Osteocyte (in vitro differentiated cells): ENCODE measurements at regions not wholly inside any gene's neighbourhood (a gene's known extent, or its start where the extent isn't known, plus 50 kb on each side); places are given as distances from the start of the nearest gene placed in this dataset.

Source experiments
- DNase-seq: peaks from one replicate; pipeline ENCODE4 v3.0.0; 2021; ENCODE audit warnings: mixed read lengths; ENCODE audit not compliant: unreplicated experiment; ENCODE audit errors: extremely low spot score
- H3K27ac Mint-ChIP-seq: one replicate; pipeline ENCODE4 v1.8.0; 2021; ENCODE audit warnings: mild to moderate bottlenecking, mixed read lengths; ENCODE audit not compliant: unreplicated experiment
- H3K27me3 Mint-ChIP-seq: one replicate; pipeline ENCODE4 v1.8.0; 2021; ENCODE audit warnings: mixed read lengths; ENCODE audit not compliant: unreplicated experiment
- H3K36me3 Mint-ChIP-seq: one replicate; pipeline ENCODE4 v1.8.0; 2021; ENCODE audit warnings: mixed read lengths; ENCODE audit not compliant: unreplicated experiment
- H3K4me1 Mint-ChIP-seq: one replicate; pipeline ENCODE4 v1.8.0; 2021; ENCODE audit warnings: mixed read lengths; ENCODE audit not compliant: unreplicated experiment
- H3K4me3 Mint-ChIP-seq: one replicate; pipeline ENCODE4 v1.8.0; 2021; ENCODE audit warnings: mild to moderate bottlenecking, moderate library complexity, mixed read lengths; ENCODE audit not compliant: unreplicated experiment
- H3K9me3 Mint-ChIP-seq: one replicate; pipeline ENCODE4 v1.8.0; 2021; ENCODE audit warnings: mixed read lengths; ENCODE audit not compliant: unreplicated experiment
- CTCF ChIP-seq: fragments of 200-600 bp; sonication (generic); IDR thresholded peaks from 2 replicates; pipeline ENCODE4 v1.5.0; 2021; ENCODE audit warnings: antibody characterized with exemption, mild to moderate bottlenecking, moderate library complexity

DNA sequence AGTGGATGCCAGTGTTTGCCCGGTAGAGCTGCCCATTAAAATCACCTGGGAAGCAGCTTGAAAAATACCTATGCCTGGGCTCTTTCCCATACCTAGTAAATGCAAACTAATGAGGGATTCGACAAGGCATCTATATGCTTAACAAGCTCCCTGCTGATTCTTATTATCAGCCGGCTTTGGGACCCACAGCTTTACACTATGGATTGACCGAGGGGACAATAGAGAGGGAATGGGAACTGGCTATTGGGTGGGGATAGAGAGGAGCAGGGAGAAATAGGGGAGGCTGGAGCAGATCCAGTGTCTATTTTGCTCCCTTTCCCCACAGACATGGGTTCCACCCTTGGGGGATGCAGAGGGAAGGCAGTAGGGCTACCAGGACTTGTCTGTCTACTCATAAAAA, 103.1 kb upstream of the TEX13D start:
- H3K27me3 Mint-ChIP-seq, result no peaks in the 10 kb centered on the region
- no peaks in the 10 kb centered on the region for H3K36me3 Mint-ChIP-seq
- H3K27ac Mint-ChIP-seq, result no peak overlapping the region
- no peaks in the 10 kb centered on the region for H3K4me1 Mint-ChIP-seq
- no peak for DNase-seq
- no peaks in the 10 kb centered on the region for H3K9me3 Mint-ChIP-seq
- no peak overlapping the region for H3K4me3 Mint-ChIP-seq
- TF ChIP-seq CTCF, result no peak

- H3K4me1 Mint-ChIP-seq, result no peaks in the 10 kb centered on the region
- no peaks in the 10 kb centered on the region for H3K9me3 Mint-ChIP-seq
- H3K4me3 Mint-ChIP-seq, result no peak overlapping the region
- no peaks in the 10 kb centered on the region for H3K36me3 Mint-ChIP-seq
- H3K27me3 Mint-ChIP-seq, result no peaks in the 10 kb centered on the region
- TF ChIP-seq CTCF, result no peak
- no peak overlapping the region for H3K27ac Mint-ChIP-seq
- DNase-seq, result no peak
Observed at GRCh38 chrX:124230655-124231450, 101.6 kb upstream of the TEX13D start.

DNA sequence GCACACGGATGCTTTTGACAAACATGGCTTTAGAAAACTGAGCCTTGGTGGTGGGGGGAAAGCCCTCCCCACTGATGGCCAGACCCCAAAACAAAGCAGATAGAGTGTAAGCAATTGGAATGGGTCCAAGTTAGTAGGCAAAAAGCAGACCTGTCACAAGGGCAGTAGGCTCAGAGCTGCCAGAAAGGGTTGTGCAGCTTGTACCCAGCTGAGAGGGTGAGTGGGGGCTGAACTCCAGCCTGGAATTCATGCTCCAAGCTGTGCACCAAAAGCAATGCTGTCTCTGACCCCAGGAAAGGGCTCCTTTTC, 101.1 kb upstream of the TEX13D start:
- DNase-seq, result no peak
- H3K36me3 Mint-ChIP-seq, result no peaks in the 10 kb centered on the region
- H3K9me3 Mint-ChIP-seq, result no peaks in the 10 kb centered on the region
- H3K27me3 Mint-ChIP-seq, result no peaks in the 10 kb centered on the region
- no peaks in the 10 kb centered on the region for H3K4me1 Mint-ChIP-seq
- H3K4me3 Mint-ChIP-seq, result no peak overlapping the region
- no peak for TF ChIP-seq CTCF
- no peak overlapping the region for H3K27ac Mint-ChIP-seq

DNA sequence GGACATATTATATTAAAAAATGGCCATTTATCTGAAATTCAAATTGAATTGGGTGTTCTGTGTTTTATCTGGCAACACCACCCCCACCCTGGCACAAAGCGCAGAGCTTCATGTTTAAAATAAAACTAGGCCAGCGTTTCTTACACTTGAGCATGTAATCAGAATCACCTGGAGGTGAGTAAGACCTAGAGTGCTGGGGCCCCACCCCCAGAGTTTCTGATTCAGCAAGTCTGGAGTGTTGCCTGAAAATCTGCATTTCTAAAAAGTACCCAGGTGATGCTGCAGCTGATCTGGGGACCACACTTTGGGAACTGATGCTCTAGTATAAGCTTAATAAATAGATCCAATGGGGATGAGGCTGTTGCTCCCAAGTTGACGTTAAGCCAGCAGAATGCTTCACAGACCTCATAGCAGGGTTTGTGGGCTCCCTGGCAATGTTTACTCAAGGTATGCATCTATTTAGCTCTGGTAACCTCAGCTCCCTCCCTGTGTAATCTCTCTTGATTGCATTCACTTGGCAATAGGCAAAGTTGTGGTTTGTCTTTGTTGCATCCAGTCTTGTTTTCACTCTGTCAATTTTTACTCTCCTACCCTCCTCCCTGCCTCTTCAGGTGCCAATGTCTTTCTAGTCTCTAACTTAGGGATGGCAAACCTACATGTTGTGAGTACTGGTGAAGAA, 99.8 kb upstream of the TEX13D start:
- H3K36me3 Mint-ChIP-seq, result no peaks in the 10 kb centered on the region
- TF ChIP-seq CTCF, result no peak
- no peaks in the 10 kb centered on the region for H3K4me1 Mint-ChIP-seq
- H3K27ac Mint-ChIP-seq, result no peak overlapping the region
- no peaks in the 10 kb centered on the region for H3K9me3 Mint-ChIP-seq
- H3K27me3 Mint-ChIP-seq, result peaks cover 2% of the 10 kb centered on the region
- H3K4me3 Mint-ChIP-seq, result no peak overlapping the region
- DNase-seq, result no peak

DNA sequence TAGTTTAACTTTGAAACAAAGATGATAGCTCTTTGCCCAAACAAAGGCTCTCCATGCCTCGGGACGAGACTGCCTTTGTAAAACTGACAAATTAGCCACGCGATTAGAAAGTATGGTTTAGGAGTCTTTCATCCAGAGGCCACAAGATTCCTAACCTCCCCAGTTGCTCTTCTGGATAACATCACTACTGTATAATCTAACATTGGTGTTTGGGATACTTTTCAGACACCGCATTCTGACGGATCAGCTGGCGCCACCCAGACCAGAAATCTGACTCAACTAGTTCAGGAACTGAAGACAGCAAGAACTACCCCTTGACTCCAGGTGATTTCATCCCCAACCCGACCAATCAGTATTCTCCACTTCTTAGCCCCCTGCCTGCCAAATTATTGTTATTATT, 98.1 kb upstream of the TEX13D start:
- DNase-seq, result no peak
- no peaks in the 10 kb centered on the region for H3K4me1 Mint-ChIP-seq
- no peaks in the 10 kb centered on the region for H3K9me3 Mint-ChIP-seq
- H3K36me3 Mint-ChIP-seq, result no peaks in the 10 kb centered on the region
- H3K27ac Mint-ChIP-seq, result no peak overlapping the region
- H3K4me3 Mint-ChIP-seq, result no peak overlapping the region
- no peak for TF ChIP-seq CTCF
- H3K27me3 Mint-ChIP-seq, result peaks cover 2% of the 10 kb centered on the region
